Subcutaneous abdominal adipose tissue (tissue), 5 donors: ENCODE measurements at regions not wholly inside any gene's neighbourhood (a gene's known extent, or its start where the extent isn't known, plus 50 kb on each side); places are given as distances from the start of the nearest gene placed in this dataset.
"Not testable (repeated sequence)": the region's sequence is repeated elsewhere in the genome, so short reads cannot be mapped to it uniquely, and the experiment has no call there.

Source experiments
- H3K27ac ChIP-seq: one replicate; pipeline ENCODE4 v1.7.0; 2013; ENCODE audit warnings: low read depth, mild to moderate bottlenecking, inconsistent platforms, low read length, moderate library complexity
- H3K27me3 ChIP-seq, 5 donors: one replicate each; pipeline ENCODE4 v1.7.0; 2013; ENCODE audit warnings: low read length in 5 of 5, inconsistent platforms in 1 of 5; ENCODE audit not compliant: control insufficient read depth in 5 of 5, insufficient read depth in 4 of 5
- H3K36me3 ChIP-seq, 5 donors: one replicate each; pipeline ENCODE4 v1.7.0; 2013; ENCODE audit warnings: low read length in 5 of 5; ENCODE audit not compliant: control insufficient read depth in 5 of 5, insufficient read depth in 5 of 5
- H3K4me1 ChIP-seq, 5 donors: one replicate each; pipeline ENCODE4 v1.7.0; 2013; ENCODE audit warnings: low read length in 5 of 5, mild to moderate bottlenecking in 3 of 5, moderate library complexity in 1 of 5; ENCODE audit not compliant: control insufficient read depth in 5 of 5, insufficient read depth in 5 of 5
- H3K4me3 ChIP-seq, 5 donors: one replicate each; pipeline ENCODE4 v1.7.0; 2013; ENCODE audit warnings: low read length in 5 of 5, low read depth in 1 of 5
- H3K9ac ChIP-seq, 5 donors: one replicate each; pipeline ENCODE4 v1.7.0; 2013; ENCODE audit warnings: low read length in 5 of 5, mild to moderate bottlenecking in 4 of 5, moderate library complexity in 3 of 5
- H3K9me3 ChIP-seq, 5 donors: one replicate each; pipeline ENCODE4 v1.7.0; 2013; ENCODE audit warnings: low read length in 5 of 5; ENCODE audit not compliant: control insufficient read depth in 5 of 5
- donor health status: healthy.
- donor health status: healthy.
- donor health status: healthy.
- donor health status: healthy.
- donor health status: healthy.

DNA sequence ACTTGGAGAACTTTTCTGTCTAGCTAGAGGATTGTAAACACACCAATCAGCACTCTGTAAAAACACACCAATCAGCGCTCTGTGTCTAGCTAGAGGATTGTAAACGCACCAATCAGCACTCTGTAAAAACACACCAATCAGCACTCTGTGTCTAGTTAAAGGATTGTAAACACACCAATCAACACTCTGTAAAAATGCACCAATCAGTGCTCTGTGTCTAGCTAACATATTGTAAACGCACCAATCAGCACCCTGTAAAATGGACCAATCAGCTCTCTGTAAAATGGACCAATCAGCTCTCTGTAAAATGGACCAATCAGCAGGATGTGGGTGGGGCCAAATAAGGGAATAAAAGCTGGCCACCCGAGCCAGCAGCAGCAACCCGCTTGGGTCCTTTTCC lies 91.1 kb upstream of the KRAS start:
- H3K9me3 ChIP-seq, H3K36me3 ChIP-seq, H3K4me3 ChIP-seq, H3K4me1 ChIP-seq, H3K27me3 ChIP-seq, H3K9ac ChIP-seq, H3K27ac ChIP-seq: not testable (repeated sequence)

DNA sequence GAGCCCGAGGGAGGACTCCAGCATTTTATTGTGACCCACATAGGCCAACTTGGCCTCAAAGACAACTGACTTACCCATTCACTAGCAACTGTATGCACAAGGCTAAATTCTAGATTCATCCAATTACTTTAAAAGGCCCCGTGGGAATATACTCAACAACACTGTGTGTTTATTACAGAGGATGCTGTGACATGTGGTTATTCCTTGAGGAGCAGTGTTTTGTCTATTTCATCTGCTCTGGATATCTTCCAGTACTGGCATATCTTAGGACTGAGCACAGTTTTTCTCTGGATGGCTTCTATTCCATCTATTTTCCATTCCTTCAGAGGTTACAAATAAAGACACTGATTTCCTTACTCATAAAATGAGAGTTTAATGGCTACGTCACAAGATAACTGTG lies 87.2 kb upstream of the KRAS start:
- peaks cover 0 to 4% (median 0%) of the 10 kb centered on the region in 5 donors for H3K9me3 ChIP-seq
- H3K27me3 ChIP-seq: no peaks in the 10 kb centered on the region
- H3K36me3 ChIP-seq: no peaks in the 10 kb centered on the region
- no peak overlapping the region for H3K9ac ChIP-seq
- H3K27ac ChIP-seq: no peak overlapping the region
- peaks cover 0 to 4% (median 0%) of the 10 kb centered on the region in 5 donors for H3K4me1 ChIP-seq
- H3K4me3 ChIP-seq: no peak overlapping the region

DNA sequence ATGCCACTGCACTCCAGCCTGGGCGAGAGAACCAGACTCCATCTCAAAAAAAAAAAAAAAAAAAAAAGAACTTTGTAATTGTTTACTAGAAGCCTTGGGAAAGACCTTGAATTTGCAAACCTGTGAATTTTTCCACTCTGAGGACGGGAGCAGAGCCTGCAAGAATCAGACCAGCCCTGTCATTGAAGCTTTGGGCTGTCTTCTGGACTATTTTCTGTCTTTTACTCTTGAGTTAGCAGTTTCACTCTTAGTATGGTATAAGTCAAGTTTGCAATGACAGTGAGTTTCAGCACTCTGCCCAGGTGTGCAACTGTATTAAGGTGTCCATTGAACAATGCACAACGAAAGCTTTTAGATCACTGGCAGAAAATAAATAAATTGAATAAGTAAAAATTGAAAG lies 81.4 kb upstream of the KRAS start:
- Histone ChIP-seq H3K9me3 (no peaks in the 10 kb centered on the region), H3K4me1 (peaks cover 0 to 4% (median 0%) of the 10 kb centered on the region in 5 donors), H3K9ac (no peak overlapping the region), H3K4me3 (no peak overlapping the region), H3K27ac (no peak overlapping the region), H3K36me3 (no peaks in the 10 kb centered on the region), H3K27me3 (no peaks in the 10 kb centered on the region)

DNA sequence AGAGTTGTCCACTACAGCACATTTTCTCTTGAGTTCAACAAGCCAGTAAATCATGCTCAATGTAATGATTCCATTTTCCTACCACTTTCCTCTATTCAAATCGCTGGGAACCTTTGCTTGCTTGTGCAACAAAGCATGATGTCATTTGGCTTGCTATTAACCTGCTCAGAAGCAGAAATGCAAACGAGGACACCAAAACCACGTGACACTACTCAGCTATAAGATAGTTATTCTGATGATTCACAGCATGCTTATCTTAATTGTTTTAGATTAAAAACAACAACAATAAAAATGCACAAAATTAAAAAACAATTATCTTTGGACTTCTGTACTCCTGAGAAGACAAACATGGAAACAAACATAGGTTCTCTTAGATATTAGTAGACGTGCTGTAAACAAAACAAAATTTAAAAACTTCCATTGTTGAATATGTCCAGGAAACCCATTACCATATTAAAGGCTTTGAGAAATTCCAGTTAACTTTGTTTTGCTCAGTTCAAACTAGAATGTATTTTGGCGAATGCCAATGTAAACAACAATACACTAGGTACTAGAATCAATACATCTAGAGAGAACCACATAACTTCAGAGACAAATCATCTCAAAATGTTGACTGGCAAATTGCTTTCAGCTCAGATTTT lies 77.5 kb upstream of the KRAS start:
- Histone ChIP-seq H3K9ac (no peak overlapping the region), H3K27me3 (no peaks in the 10 kb centered on the region), H3K36me3 (no peaks in the 10 kb centered on the region), H3K4me1 (no peaks in the 10 kb centered on the region), H3K27ac (no peak overlapping the region), H3K4me3 (no peak overlapping the region), H3K9me3 (no peaks in the 10 kb centered on the region)

DNA sequence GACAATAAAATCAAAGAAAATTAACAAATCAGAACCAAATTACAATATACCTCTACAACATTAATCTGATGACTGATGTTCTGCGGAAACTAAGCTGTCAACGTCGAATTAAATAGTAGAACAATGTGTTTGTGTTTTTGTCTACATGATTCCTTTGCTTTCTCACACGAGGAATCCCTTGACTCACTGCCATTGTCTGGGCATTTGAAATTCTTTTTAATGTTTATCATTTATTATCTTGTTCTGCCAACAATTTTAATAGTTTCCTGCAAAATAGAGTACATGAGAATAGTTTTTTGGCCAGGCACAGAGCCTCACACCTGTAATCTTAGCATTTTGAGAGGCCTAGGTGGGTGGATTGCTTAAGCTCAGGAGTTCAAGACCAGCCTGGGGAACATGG lies 76.6 kb upstream of the KRAS start:
- Histone ChIP-seq H3K9ac (no peak overlapping the region), H3K4me3 (no peak overlapping the region), H3K36me3 (no peaks in the 10 kb centered on the region), H3K4me1 (no peaks in the 10 kb centered on the region), H3K27ac (no peak overlapping the region), H3K9me3 (no peaks in the 10 kb centered on the region), H3K27me3 (no peaks in the 10 kb centered on the region)

DNA sequence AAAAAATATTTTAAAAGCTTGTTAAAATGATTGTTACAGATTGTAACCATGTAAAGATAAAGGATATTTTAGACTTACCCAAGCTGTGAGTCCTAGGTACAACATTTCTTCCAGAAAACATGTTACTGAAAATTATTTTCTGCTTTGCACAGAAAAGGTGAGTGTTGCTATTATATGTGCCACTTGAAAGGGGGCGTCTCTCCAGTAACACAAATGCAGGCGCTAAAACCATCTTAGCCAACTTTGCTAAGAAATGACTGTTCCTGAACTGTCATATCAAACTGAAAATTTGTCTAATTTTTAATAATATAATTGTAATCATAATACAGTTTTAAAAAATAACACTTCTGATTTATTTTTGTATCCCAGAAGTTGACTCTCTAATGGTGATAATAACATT lies 75.6 kb upstream of the KRAS start:
- Histone ChIP-seq H3K36me3 (no peaks in the 10 kb centered on the region), H3K9ac (no peak overlapping the region), H3K4me3 (no peak overlapping the region), H3K27me3 (no peaks in the 10 kb centered on the region), H3K27ac (no peak overlapping the region), H3K4me1 (no peaks in the 10 kb centered on the region), H3K9me3 (no peaks in the 10 kb centered on the region)

DNA sequence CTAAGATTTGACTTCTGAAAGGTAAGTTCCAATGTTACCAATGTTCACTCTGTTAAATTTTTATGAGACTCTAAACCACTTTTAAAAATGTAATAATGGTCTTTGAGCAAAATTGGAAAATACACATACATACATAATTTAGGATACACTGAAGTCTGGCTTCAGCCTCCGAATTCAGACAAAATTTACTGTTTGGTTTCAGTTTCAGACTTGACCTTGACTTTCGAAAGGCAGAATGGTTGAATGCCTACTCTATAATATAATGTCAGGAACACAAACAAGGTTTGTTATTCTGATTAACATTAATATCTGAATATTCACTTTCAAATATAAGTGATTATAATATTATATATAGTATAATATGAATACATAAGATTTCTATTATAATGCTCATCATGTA lies 74.1 kb upstream of the KRAS start:
- H3K27me3 ChIP-seq: no peaks in the 10 kb centered on the region
- no peaks in the 10 kb centered on the region for H3K36me3 ChIP-seq
- H3K27ac ChIP-seq: no peak overlapping the region
- no peaks in the 10 kb centered on the region for H3K9me3 ChIP-seq
- no peak overlapping the region for H3K9ac ChIP-seq
- no peaks in the 10 kb centered on the region for H3K4me1 ChIP-seq
- H3K4me3 ChIP-seq: no peak overlapping the region

DNA sequence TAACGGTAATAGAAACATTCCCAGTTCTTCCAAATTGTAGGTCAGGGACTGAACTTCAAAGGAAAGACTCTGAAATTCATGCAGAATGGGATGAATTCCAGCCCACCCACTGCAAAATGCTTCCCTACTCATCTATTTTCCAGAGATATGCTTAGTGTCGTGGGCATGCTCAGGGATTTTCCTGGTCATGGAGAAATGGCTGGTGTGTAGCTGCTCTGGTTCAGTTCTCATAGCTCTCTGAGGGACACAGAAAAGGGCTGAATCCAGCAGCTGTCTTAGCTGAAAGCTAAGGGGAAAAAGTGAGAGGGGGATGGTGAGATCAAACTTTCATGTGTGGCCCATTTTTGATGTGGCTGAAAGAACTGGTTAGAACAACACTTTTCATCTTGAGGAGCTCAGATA lies 72.9 kb upstream of the KRAS start:
- H3K36me3 ChIP-seq: no peaks in the 10 kb centered on the region
- H3K9ac ChIP-seq: no peak overlapping the region
- no peaks in the 10 kb centered on the region for H3K4me1 ChIP-seq
- no peaks in the 10 kb centered on the region for H3K27me3 ChIP-seq
- no peak overlapping the region for H3K4me3 ChIP-seq
- no peaks in the 10 kb centered on the region for H3K9me3 ChIP-seq
- H3K27ac ChIP-seq: no peak overlapping the region

DNA sequence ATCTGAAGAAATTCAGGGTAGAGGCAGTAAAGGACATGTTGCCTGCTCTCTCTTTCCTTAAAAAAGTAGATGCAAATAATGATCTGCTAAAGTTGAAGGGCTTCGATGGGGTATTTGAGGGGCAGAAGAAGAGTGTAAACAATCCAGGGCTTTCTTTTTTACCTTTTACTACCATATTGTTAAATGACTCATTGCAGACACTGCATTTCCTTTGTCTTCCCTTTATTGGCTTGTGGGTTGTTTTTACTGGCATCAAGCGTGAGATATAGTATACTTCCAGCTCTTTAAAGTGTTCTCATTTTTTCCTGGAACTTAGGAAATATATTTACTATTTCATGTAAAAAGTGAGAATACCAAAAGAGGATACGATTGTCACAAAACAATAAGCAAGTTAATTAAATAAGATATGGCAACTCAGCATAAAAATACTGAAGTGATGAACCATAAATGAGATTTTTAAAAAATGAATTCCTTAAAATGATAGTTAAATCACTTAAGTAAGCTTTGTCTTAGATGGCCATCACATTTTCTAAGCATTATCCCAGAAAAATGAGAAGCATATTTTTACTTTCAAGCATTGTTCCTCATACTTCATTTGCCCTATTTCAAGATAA lies 72.3 kb upstream of the KRAS start:
- H3K36me3 ChIP-seq: no peaks in the 10 kb centered on the region
- no peaks in the 10 kb centered on the region for H3K4me1 ChIP-seq
- no peaks in the 10 kb centered on the region for H3K27me3 ChIP-seq
- no peak overlapping the region for H3K27ac ChIP-seq
- H3K9ac ChIP-seq: no peak overlapping the region
- no peaks in the 10 kb centered on the region for H3K9me3 ChIP-seq
- no peak overlapping the region for H3K4me3 ChIP-seq

DNA sequence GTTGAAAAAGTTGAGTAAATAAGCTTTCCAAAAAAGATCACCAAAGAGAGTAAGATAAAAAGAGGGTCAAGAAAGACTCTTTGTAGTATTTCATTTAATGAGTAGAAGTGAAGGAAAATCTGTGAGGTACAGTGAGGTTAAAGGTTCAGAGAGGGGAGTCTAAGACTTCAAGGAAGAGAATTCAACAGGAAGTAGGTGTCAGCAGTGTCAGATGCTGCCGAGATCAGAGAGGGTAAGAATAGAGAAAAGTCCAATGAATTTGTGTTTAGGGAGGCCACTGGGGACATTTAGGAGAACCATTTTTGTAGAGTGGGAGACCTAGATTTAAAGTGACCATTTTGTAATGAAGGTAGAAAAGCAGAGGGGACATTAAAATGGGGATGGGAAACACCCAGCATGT lies 71.6 kb upstream of the KRAS start:
- H3K4me3 ChIP-seq: no peak overlapping the region
- no peaks in the 10 kb centered on the region for H3K36me3 ChIP-seq

More for the DNA sequence above, 71.6 kb upstream of the KRAS start:
- H3K9ac ChIP-seq: no peak overlapping the region
- H3K9me3 ChIP-seq: no peaks in the 10 kb centered on the region
- H3K4me1 ChIP-seq: no peaks in the 10 kb centered on the region
- no peaks in the 10 kb centered on the region for H3K27me3 ChIP-seq
- no peak overlapping the region for H3K27ac ChIP-seq
